ENCODE measurements at regions not wholly inside any gene's neighbourhood (a gene's known extent, or its start where the extent isn't known, plus 50 kb on each side); places are given as distances from the start of the nearest gene placed in this dataset.

DNA sequence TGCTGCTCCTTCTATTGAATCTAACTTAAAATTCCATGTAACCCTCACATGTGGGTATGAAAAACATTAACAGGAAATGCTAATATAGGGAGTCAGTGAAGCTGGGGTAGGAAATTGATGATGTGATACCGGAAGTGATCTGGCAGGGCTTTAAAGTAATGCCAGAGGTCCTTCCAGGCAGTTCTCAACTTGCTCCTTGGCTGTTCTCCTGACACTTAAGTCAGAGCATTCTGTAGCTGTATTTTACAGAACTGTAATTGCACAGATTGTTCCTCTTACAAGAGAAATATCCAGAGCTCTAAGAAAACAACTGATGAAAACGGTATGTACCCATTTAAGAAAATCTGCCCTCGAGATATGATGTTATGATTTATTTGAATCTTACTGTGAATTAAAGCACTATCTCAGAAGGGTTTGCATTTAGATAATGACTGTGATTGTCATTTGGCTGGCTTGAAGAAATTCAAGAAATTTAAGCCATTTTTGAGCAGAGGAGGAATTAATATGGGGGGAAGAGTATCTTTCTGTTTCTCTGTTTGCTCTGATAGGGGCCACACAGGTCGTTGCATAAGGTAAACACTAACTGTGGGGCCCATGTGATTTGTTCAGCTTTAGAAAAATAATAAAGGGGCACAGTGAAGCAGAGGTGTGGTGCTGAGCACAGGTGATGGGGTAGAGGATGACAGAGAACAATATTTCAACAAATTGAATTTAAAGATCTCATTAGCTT, 88.4 kb downstream of the BBS10 start:
- no peaks in the 10 kb centered on the region for H3K36me3 ChIP-seq
- TF ChIP-seq, protein P1, sequence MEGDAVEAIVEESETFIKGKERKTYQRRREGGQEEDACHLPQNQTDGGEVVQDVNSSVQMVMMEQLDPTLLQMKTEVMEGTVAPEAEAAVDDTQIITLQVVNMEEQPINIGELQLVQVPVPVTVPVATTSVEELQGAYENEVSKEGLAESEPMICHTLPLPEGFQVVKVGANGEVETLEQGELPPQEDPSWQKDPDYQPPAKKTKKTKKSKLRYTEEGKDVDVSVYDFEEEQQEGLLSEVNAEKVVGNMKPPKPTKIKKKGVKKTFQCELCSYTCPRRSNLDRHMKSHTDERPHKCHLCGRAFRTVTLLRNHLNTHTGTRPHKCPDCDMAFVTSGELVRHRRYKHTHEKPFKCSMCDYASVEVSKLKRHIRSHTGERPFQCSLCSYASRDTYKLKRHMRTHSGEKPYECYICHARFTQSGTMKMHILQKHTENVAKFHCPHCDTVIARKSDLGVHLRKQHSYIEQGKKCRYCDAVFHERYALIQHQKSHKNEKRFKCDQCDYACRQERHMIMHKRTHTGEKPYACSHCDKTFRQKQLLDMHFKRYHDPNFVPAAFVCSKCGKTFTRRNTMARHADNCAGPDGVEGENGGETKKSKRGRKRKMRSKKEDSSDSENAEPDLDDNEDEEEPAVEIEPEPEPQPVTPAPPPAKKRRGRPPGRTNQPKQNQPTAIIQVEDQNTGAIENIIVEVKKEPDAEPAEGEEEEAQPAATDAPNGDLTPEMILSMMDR (IDR thresholded peaks at IDR 0.05): no peak
- TF ChIP-seq POLR2AphosphoS5 (IDR thresholded peaks at IDR 0.05) (peak; percentile 67), POLR2A (IDR thresholded peaks at IDR 0.05) (no peak)
- intact Hi-C loops (cut with DNase I): loop anchor here (2.0 to 10.0 kb wide), 4 partner anchors 87 to 1675 kb away; partner anchors contain the start of genes BBS10, NAP1L1 and PHLDA1
- DNase-seq (ENCODE audit: low spot score): peak; percentile 34
- peak overlapping the region; percentile 65 to 72 for H3K27ac ChIP-seq
- no peaks in the 10 kb centered on the region for H3K4me1 ChIP-seq (replicated peaks)
- WGBS: 5% methylated on average over 4 of the region's 4 CpGs
- H3K4me3 ChIP-seq: no peak overlapping the region
- H3K27me3 ChIP-seq (replicated peaks; ENCODE audit: insufficient read depth): no peaks in the 10 kb centered on the region
- no peaks in the 10 kb centered on the region for H3K9me3 ChIP-seq

DNA sequence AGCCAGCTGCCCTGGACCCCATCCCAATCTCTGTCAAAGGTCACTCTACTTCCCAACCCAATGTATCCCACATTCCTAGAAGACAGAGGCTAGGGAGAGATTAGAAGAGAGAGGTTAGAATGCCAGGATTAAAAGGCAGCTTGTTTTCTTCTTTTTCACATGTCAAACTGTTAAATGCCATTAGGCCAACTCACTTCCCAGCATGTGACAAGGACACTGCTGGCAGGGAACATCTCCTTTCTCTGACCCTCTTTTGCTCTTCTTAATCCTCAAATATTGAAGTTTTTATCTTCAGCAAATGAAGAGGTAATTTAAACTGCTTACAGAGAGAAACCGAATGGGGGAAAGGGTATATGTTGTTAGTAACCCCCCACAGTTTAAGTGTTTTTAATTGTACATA, 89.1 kb downstream of the BBS10 start:
- no peak for DNase-seq (ENCODE audit: low spot score)
- Histone ChIP-seq H3K27ac (peak overlapping the region; percentile 65 to 72), H3K4me1 (replicated peaks) (no peaks in the 10 kb centered on the region), H3K9me3 (no peaks in the 10 kb centered on the region), H3K4me3 (no peak overlapping the region), H3K36me3 (no peaks in the 10 kb centered on the region), H3K27me3 (replicated peaks; ENCODE audit: insufficient read depth) (no peaks in the 10 kb centered on the region)
- TF ChIP-seq, protein P1 (IDR thresholded peaks at IDR 0.05): no peak
- TF ChIP-seq POLR2AphosphoS5 (IDR thresholded peaks at IDR 0.05): no peak
- no peak for TF ChIP-seq POLR2A (IDR thresholded peaks at IDR 0.05)
- intact Hi-C loops (cut with DNase I): loop anchor here (2.0 to 10.0 kb wide), 4 partner anchors 88 to 1676 kb away; partner anchors contain the start of genes BBS10, NAP1L1 and PHLDA1
- 40% methylated on average over 1 of the region's 1 CpG for WGBS

DNA sequence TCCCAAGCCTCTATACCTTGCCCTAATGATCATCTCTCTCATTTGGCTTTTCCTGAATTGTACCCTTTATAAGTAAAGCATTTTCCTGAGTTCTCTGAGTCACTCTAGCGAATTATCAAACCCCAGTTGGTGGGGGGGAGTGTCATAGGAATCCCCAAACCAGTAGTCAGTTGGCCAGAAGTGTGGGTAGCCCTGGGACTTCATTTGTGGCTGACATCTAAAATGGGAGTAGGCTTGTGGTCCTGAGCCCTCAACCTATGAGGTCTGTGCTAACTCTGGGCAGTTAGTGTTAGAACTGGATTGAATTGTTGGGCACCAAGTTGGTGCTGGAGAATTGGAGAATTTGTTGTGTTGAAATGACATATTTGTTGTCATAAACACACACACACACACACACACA, 91.3 kb downstream of the BBS10 start:
- Histone ChIP-seq H3K9me3 (no peaks in the 10 kb centered on the region), H3K27me3 (replicated peaks; ENCODE audit: insufficient read depth) (no peaks in the 10 kb centered on the region), H3K27ac (no peak overlapping the region), H3K4me1 (replicated peaks) (no peaks in the 10 kb centered on the region), H3K36me3 (no peaks in the 10 kb centered on the region), H3K4me3 (no peak overlapping the region)
- intact Hi-C loops (cut with DNase I): loop anchor here (5.0 to 10.0 kb wide), 3 partner anchors 90 to 1678 kb away; partner anchors contain the start of genes BBS10 and PHLDA1
- TF ChIP-seq POLR2A (IDR thresholded peaks at IDR 0.05) (no peak), POLR2AphosphoS5 (IDR thresholded peaks at IDR 0.05) (no peak)
- TF ChIP-seq, protein P1 (IDR thresholded peaks at IDR 0.05): no peak
- no peak for DNase-seq (ENCODE audit: low spot score)
- 92% methylated on average over 1 of the region's 1 CpG for WGBS

DNA sequence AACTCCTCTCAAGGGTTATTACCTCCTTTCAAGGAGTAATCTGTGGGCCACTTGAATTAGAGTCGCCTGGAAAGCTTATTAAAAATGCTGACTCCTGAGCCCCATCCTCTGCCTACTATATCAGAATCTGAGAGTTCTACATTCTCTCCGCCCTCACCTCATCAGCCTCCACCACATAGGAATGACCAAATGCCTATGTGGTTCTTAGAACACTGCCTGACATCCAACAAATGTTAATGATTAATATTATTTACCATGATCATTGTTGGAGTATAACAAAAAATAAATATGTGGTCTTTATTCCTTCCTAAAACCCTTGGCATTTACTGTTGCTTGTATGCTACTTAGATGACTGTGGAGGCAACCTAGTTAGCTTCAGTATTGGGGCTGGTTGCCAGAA, 91.9 kb downstream of the BBS10 start:
- Histone ChIP-seq H3K4me1 (replicated peaks) (no peaks in the 10 kb centered on the region), H3K27ac (no peak overlapping the region), H3K9me3 (no peaks in the 10 kb centered on the region), H3K27me3 (replicated peaks; ENCODE audit: insufficient read depth) (no peaks in the 10 kb centered on the region), H3K4me3 (no peak overlapping the region), H3K36me3 (no peaks in the 10 kb centered on the region)
- TF ChIP-seq POLR2A (IDR thresholded peaks at IDR 0.05) (no peak), POLR2AphosphoS5 (IDR thresholded peaks at IDR 0.05) (no peak)
- TF ChIP-seq, protein P1 (IDR thresholded peaks at IDR 0.05): no peak
- no peak for DNase-seq (ENCODE audit: low spot score)
- intact Hi-C loops (cut with DNase I): loop anchor here (5.0 to 10.0 kb wide), 3 partner anchors 91 to 1678 kb away; partner anchors contain the start of genes BBS10 and PHLDA1
- WGBS: 90% methylated on average over 2 of the region's 2 CpGs

DNA sequence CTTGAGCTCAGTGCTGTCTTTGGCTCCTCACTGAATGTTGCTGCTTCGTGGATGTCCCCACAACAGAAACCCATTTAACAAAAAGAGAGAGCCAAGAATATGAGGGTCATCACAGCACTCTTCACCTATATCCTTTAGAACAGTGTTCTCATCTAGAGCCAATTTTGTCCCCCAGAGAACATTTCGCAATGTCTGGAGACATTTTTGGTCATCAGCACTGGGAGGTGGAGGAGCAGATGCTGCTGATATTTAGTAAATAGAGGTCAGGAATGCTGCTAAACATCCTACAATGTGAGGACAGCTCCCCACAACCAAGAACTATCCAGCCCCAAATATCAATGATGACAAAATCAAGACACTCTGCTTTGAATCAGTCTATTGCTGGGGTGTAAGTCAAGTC, 92.5 kb downstream of the BBS10 start:
- intact Hi-C loops (cut with DNase I): loop anchor here (5.0 to 10.0 kb wide), 3 partner anchors 92 to 1679 kb away; partner anchors contain the start of genes BBS10 and PHLDA1
- H3K27ac ChIP-seq: no peak overlapping the region
- TF ChIP-seq POLR2AphosphoS5 (IDR thresholded peaks at IDR 0.05) (no peak), POLR2A (IDR thresholded peaks at IDR 0.05) (no peak)
- TF ChIP-seq, protein P1 (IDR thresholded peaks at IDR 0.05): no peak
- H3K27me3 ChIP-seq (replicated peaks; ENCODE audit: insufficient read depth): no peaks in the 10 kb centered on the region
- H3K9me3 ChIP-seq: no peaks in the 10 kb centered on the region
- H3K36me3 ChIP-seq: no peaks in the 10 kb centered on the region
- H3K4me1 ChIP-seq (replicated peaks): no peaks in the 10 kb centered on the region
- no peak for DNase-seq (ENCODE audit: low spot score)
- WGBS: 84% methylated on average over 2 of the region's 2 CpGs
- H3K4me3 ChIP-seq: no peak overlapping the region
